ENCODE measurements at regions not wholly inside any gene's neighbourhood (a gene's known extent, or its start where the extent isn't known, plus 50 kb on each side); places are given as distances from the start of the nearest gene placed in this dataset.
"Not testable (repeated sequence)": the region's sequence is repeated elsewhere in the genome, so short reads cannot be mapped to it uniquely, and the experiment has no call there.

DNA sequence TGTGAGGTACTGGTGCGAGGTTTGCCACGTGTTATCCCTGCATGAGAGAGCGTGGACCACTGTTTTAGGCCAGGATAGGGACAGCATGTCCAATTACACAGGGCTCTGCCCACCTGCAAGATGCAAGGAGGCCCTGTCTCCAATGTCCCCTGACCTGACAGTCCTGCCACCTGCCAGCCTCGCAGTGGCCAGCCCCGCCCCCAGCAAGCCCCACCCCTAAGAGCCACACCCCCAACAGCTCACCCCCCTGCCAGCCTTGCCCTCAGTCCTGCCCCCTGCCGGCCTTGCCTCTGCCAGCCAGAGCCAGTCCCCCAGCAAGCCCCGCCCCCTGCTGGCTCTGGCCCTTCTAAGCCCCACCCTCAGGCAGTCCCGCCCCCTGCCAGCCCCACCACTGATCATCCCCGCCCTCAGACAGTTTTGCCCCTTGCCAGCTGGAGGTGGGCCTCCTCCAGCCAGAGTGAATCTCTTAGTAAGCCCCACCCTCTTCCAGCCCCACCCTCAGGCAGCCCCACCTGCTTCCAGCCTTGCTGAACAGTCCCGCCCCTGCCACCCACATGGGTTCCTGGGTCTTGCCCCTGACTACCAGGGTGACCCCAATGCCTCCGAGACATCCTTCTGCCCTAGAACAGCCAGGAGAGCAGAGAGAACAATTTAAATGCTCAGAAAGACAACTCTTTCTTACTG, 62.3 kb upstream of the DPP6 start:
- not testable (repeated sequence) for H3K27me3 Mint-ChIP-seq; H3K36me3 Mint-ChIP-seq (ENCODE audit: insufficient read depth); H3K4me1 Mint-ChIP-seq (ENCODE audit: low read depth in 2 of 2); H3K27ac Mint-ChIP-seq; H3K4me3 Mint-ChIP-seq; DNase-seq
- peak; percentile 14 for ATAC-seq (replicated peaks)
- peaks cover 3 to 13% of the 10 kb centered on the region in 2 donors for H3K9me3 Mint-ChIP-seq

DNA sequence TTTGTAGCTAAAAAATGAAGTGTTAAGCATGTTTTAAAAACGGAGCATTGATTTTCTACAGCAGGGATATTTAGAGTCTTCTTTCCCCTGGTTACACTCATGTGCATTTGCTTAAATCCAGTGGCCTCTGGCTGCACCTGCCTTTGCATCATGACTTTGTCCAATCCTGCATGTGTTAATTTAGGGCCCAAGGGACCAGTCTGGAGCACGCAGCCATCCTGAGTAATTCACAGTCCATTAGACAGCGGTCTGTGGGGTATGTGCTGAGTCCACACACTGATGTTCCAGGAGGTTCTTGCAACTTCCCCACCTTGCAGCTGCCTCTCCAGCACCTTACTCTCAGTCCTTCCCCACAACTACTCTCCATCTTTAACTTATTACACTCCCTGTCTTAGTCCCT, 60.7 kb upstream of the DPP6 start:
- ATAC-seq (replicated peaks); H3K27me3 Mint-ChIP-seq; DNase-seq; H3K36me3 Mint-ChIP-seq (ENCODE audit: insufficient read depth); H3K27ac Mint-ChIP-seq; H3K4me3 Mint-ChIP-seq; H3K4me1 Mint-ChIP-seq (ENCODE audit: low read depth in 2 of 2): not testable (repeated sequence)
- H3K9me3 Mint-ChIP-seq = peaks cover 3 to 13% of the 10 kb centered on the region in 2 donors

DNA sequence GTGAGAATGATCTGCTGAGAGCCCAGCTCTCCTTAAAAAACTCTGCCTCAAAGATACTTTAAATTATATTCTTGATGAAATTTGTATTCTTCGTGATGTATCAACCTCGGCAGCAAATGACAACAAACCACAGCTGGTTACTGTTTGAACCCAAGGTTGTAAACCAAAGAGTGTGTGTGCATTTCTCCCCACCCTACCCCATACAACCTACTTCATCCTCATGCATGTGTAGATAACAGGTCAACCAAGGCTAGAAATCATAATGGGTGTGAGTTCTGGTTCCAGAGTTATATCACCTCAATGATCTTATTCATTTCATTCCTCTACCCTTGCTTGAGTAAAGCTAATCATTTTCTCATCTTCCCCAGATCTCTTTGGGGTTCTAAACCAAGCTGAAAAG, 58.8 kb upstream of the DPP6 start:
- H3K9me3 Mint-ChIP-seq = peaks cover 3 to 19% of the 10 kb centered on the region in 2 donors
- H3K36me3 Mint-ChIP-seq (ENCODE audit: insufficient read depth); ATAC-seq (replicated peaks); H3K4me1 Mint-ChIP-seq (ENCODE audit: low read depth in 2 of 2); H3K27ac Mint-ChIP-seq; H3K27me3 Mint-ChIP-seq; H3K4me3 Mint-ChIP-seq; DNase-seq: not testable (repeated sequence)

DNA sequence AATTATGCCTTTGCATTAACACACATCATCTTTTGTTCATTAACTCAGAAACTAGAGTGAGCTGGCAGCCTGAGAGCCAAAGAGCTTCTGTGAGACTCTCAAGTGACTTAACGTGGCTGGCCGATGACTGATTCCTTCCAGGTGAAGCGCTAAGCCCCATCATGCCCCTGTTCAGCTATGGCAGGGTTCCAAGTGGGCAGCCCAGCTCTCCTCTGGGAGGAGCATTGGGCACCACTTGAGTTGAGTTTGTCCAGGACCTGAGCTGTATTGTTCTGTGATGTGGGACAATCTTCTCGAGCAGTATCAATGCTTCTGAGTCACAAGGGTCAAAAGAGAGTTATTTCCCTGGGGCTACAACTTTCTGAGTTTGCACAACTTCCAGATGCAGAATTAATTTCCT, 53.3 kb upstream of the DPP6 start:
- H3K4me3 Mint-ChIP-seq; H3K27me3 Mint-ChIP-seq; H3K27ac Mint-ChIP-seq; DNase-seq; H3K4me1 Mint-ChIP-seq (ENCODE audit: low read depth in 2 of 2); ATAC-seq (replicated peaks); H3K36me3 Mint-ChIP-seq (ENCODE audit: insufficient read depth); H3K9me3 Mint-ChIP-seq: not testable (repeated sequence)

Measured in effector memory CD8-positive, alpha-beta T cell (primary cell).